ENCODE measurements at regions not wholly inside any gene's neighbourhood (a gene's known extent, or its start where the extent isn't known, plus 50 kb on each side); places are given as distances from the start of the nearest gene placed in this dataset.

DNA sequence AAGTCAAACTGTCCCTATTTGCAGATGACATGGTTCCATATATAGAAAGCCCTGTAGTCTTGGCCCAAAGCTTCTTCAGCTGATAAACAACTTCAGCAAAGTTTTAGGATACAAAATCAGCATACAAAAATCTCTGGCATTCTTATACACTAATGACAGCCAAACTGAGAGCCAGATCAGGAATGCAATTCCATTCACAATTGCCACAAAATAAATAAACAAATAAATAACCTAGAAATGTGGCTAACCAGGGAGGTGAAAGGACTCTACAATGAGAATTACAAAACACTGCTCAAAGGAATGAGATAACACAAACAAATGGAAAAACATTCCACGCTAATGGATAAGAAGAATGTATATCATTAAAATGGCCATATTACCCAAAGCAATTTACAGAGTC is 52.9 kb upstream of the CXCL8 start:
- FAIRE-seq (no peak), DNase-seq (ENCODE audit: insufficient read length) (no peak)
- TF ChIP-seq TAF1 (IDR thresholded peaks at IDR 0.05; ENCODE audit: borderline replicate concordance, low read depth, low read length): no peak
- TF ChIP-seq POLR2A (IDR thresholded peaks at IDR 0.05; ENCODE audit: low read depth, low read length): no peak
- TF ChIP-seq POLR2AphosphoS5 (IDR thresholded peaks at IDR 0.05; ENCODE audit: low read depth, low read length): no peak

- no peak for DNase-seq (ENCODE audit: insufficient read length)
- FAIRE-seq: peak; percentile 5
- TF ChIP-seq POLR2A (IDR thresholded peaks at IDR 0.05; ENCODE audit: low read depth, low read length) (no peak), TAF1 (IDR thresholded peaks at IDR 0.05; ENCODE audit: borderline replicate concordance, low read depth, low read length) (no peak)
Observed at GRCh38 chr4:73690051-73690738, 50.2 kb upstream of the CXCL8 start.

Data from GM12892 (cell line).